ENCODE measurements at regions not wholly inside any gene's neighbourhood (a gene's known extent, or its start where the extent isn't known, plus 50 kb on each side); places are given as distances from the start of the nearest gene placed in this dataset.

DNA sequence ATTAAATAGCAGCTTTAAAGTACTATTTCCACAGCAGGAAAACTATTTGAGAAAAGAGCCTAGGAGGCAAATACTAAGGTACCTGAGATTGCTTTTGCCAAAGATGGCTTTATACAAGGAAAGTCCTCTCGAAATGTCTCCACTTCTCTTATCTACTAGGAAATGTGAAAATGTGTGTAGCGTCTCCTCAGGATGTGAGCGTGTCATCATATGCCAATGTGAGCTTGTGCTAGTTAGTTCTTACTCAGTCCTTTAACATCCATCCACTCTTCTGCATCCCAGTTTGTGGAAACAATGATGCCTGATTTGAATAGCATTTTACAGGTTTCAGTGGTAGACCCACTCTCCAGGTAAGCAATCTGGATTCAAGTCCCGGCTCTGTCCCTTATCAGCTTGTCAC, 421.0 kb downstream of the DYNC2H1 start:
- H3K4me3 ChIP-seq (replicated peaks; ENCODE audit: low read depth, low read length) = no peak overlapping the region
- TF ChIP-seq, protein P1, sequence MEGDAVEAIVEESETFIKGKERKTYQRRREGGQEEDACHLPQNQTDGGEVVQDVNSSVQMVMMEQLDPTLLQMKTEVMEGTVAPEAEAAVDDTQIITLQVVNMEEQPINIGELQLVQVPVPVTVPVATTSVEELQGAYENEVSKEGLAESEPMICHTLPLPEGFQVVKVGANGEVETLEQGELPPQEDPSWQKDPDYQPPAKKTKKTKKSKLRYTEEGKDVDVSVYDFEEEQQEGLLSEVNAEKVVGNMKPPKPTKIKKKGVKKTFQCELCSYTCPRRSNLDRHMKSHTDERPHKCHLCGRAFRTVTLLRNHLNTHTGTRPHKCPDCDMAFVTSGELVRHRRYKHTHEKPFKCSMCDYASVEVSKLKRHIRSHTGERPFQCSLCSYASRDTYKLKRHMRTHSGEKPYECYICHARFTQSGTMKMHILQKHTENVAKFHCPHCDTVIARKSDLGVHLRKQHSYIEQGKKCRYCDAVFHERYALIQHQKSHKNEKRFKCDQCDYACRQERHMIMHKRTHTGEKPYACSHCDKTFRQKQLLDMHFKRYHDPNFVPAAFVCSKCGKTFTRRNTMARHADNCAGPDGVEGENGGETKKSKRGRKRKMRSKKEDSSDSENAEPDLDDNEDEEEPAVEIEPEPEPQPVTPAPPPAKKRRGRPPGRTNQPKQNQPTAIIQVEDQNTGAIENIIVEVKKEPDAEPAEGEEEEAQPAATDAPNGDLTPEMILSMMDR (IDR thresholded peaks at IDR 0.05; ENCODE audit: low read depth, low read length, missing control alignments) = no peak
- no peak for DNase-seq (ENCODE audit: extremely low read depth, low read depth)

DNA sequence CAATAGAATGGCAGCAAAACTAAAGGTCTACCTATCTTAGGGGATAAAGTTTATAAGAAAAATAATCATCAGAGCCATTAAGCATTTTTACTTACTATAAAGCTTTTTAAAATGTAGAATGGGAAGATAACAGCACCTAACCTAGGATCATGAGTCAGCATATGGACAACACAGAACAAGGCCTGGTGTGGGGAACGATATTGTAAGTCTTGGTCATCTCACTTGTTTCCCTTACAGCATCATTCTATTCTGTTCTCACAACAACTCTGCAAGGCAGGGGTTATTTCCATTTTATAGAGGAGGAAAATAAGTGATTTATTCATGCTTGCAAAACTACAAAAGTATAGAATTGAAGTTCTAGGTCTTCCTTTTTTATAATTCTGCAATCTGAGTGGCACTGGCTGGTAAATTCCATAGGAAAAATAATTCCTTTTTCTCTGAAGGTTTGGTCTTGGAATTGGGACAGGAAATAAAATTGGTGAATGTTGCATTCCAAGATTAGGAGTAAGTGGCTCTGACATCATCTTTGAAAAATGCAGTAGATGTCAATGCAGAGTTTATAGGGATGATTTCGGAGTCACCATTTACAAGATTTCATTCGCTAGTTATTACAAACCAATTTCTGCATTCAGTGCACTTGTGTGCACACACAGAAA, 423.0 kb downstream of the DYNC2H1 start:
- peak; percentile 63 for DNase-seq (ENCODE audit: extremely low read depth, low read depth)
- no peak overlapping the region for H3K4me3 ChIP-seq (replicated peaks; ENCODE audit: low read depth, low read length)
- TF ChIP-seq, protein P1 (IDR thresholded peaks at IDR 0.05; ENCODE audit: low read depth, low read length, missing control alignments) = no peak

DNA sequence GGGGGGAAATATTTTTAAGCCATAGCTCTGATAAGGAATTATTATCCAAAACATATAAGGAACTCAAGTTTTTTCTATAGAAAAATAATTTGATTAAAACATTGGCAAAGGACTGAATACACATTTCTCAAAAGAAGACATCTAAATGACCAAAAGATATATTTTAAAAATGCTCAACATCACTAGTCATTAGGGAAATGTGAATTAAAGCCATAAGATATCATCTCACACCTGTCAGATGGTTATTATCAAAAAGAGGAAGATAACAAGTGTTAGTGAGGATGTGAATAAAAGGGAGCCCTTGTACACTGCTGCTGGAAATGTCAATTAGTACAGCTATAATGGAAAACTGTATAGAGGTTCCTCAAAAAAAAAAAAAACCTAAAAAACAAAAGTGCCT, 425.0 kb downstream of the DYNC2H1 start:
- no peak for DNase-seq (ENCODE audit: extremely low read depth, low read depth)
- H3K4me3 ChIP-seq (replicated peaks; ENCODE audit: low read depth, low read length) = no peak overlapping the region
- TF ChIP-seq, protein P1 (IDR thresholded peaks at IDR 0.05; ENCODE audit: low read depth, low read length, missing control alignments) = no peak

DNA sequence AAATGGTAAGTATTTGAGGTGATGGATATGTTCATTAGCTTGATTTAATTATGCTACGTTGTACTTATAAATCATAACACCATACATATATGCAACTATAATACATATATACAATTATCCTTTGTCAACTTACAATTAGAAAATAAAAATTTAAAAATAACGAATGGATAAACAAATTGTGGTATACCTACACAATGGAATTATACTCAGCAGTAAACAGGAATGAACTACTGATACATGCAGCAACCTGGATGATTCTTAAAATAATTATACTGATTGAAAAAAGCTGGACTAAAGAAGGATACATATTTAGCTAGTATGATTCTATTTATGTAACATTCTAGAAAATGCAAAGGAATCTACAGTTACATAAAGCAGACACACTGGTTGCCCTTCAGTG, 425.7 kb downstream of the DYNC2H1 start:
- no peak for DNase-seq (ENCODE audit: extremely low read depth, low read depth)
- TF ChIP-seq, protein P1 (IDR thresholded peaks at IDR 0.05; ENCODE audit: low read depth, low read length, missing control alignments) = no peak
- no peak overlapping the region for H3K4me3 ChIP-seq (replicated peaks; ENCODE audit: low read depth, low read length)

DNA sequence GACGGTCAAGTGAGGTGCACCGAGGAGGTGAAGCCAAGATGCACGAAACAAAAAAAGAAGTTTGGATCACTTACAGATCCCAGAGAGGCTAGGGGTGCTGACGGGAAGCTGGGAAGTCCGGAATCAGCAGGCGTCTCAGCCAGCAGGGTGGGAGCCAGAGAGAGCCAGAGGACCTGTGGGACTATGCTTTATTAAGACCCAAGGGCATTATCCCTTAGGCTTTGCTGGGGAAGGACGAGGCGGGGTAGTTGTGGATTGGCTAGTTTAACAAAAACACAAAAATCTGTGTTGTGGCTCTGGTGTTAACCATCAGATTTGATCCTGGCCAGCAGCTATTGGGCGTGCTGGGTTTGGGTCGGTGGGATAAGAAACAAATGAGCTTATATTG, 427.1 kb downstream of the DYNC2H1 start:
- TF ChIP-seq, protein P1 (IDR thresholded peaks at IDR 0.05; ENCODE audit: low read depth, low read length, missing control alignments) = no peak
- no peak overlapping the region for H3K4me3 ChIP-seq (replicated peaks; ENCODE audit: low read depth, low read length)
- no peak for DNase-seq (ENCODE audit: extremely low read depth, low read depth)

DNA sequence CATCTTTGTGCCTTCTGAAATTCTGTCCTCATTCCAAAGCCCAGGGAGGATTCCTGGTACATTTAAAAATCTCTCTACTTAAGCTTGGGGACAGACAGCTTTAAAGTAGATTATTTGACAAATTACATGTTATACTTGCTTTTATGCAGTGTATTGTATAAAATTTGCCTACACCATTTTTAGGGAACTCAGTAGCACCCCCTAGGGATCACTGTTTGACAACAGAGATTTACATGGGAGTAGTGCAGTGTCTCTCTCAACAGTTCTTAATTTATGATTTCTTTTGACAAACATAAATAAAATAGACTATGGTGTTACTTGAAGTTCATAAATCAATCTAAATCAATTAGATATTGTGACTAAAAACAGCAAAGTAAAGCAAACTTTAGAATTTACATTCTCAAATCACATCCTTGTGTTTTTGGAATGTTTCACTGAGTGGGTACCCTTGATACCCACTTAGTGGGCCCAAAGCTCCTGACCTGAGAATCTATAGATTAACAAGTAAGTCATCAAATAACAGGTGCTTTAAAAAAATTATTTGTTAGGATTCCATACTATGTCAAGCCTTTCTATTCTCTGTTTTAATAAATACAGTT, 428.8 kb downstream of the DYNC2H1 start:
- DNase-seq (ENCODE audit: extremely low read depth, low read depth) = peak; percentile 35
- no peak overlapping the region for H3K4me3 ChIP-seq (replicated peaks; ENCODE audit: low read depth, low read length)
- TF ChIP-seq, protein P1 (IDR thresholded peaks at IDR 0.05; ENCODE audit: low read depth, low read length, missing control alignments) = peak; percentile 64

Measured in HFF-Myc (cell line).